WTC11 (cell line): ENCODE measurements at regions not wholly inside any gene's neighbourhood (a gene's known extent, or its start where the extent isn't known, plus 50 kb on each side); places are given as distances from the start of the nearest gene placed in this dataset.

Experiments
- ATAC-seq: fragments of 200-7000 bp; cut with Tn5 transposase; 2 replicates; pipeline ENCODE4 v1.10.0; 2021; ENCODE audit warnings: mild to moderate bottlenecking, moderate library complexity
- CTCF ChIA-PET: fragments of 300-600 bp; sonication (Branson Sonifier 250); formaldehyde crosslinking; loops from one replicate; lab custom pipeline; 2021; ENCODE audit warnings: antibody characterized with exemption; lab: Charles Lee
- POLR2A ChIA-PET: fragments of 350-600 bp; sonication (Branson Sonifier 250); formaldehyde crosslinking; loops from one replicate; lab custom pipeline; 2021; ENCODE audit warnings: antibody characterized with exemption; lab: Charles Lee
- DNase-seq: peaks from one replicate; pipeline ENCODE4 v3.0.0; 2021; ENCODE audit warnings: low spot score
- H3K27ac Mint-ChIP-seq: 2 replicates; pipeline ENCODE4 v1.8.0; 2021; ENCODE audit warnings: mixed read lengths
- H3K27me3 Mint-ChIP-seq: 2 replicates; pipeline ENCODE4 v1.8.0; 2021; ENCODE audit warnings: low read depth, mild to moderate bottlenecking, moderate library complexity, mixed read lengths
- H3K36me3 Mint-ChIP-seq: 2 replicates; pipeline ENCODE4 v1.8.0; 2021; ENCODE audit warnings: mixed read lengths
- H3K4me1 Mint-ChIP-seq: 2 replicates; pipeline ENCODE4 v1.8.0; 2022; ENCODE audit warnings: mixed read lengths
- H3K4me3 Mint-ChIP-seq: 2 replicates; pipeline ENCODE4 v1.8.0; 2021; ENCODE audit warnings: mild to moderate bottlenecking, moderate library complexity, mixed read lengths
- H3K9me3 Mint-ChIP-seq: 2 replicates; pipeline ENCODE4 v1.8.0; 2021; ENCODE audit warnings: mixed read lengths
- ARID4B ChIP-seq: sonication (generic); formaldehyde crosslinking; IDR thresholded peaks from 2 replicates; pipeline ENCODE4 v1.8.0; 2023; ENCODE audit warnings: missing genetic modification reagents, mild to moderate bottlenecking, borderline replicate concordance
- ATF2 ChIP-seq: sonication (generic); formaldehyde crosslinking; IDR thresholded peaks from 2 replicates; pipeline ENCODE4 v1.8.1; 2022; ENCODE audit warnings: low read depth, missing genetic modification reagents, borderline replicate concordance
- CREM ChIP-seq: sonication (generic); formaldehyde crosslinking; IDR thresholded peaks from 2 replicates; pipeline ENCODE4 v1.8.1; 2022; ENCODE audit warnings: mild to moderate bottlenecking, missing genetic modification reagents, moderate library complexity
- ELF4 ChIP-seq: sonication (generic); formaldehyde crosslinking; IDR thresholded peaks from 2 replicates; pipeline ENCODE4 v1.8.1; 2022; ENCODE audit warnings: low read depth, mild to moderate bottlenecking, moderate library complexity, missing genetic modification reagents
- NFATC4 ChIP-seq: fragments of 250-450 bp; sonication (Bioruptor Pico); IDR thresholded peaks from 2 replicates; pipeline ENCODE4 v1.9.0; 2021; ENCODE audit warnings: mild to moderate bottlenecking
- NFYB ChIP-seq: sonication (generic); formaldehyde crosslinking; conservative IDR thresholded peaks from 2 replicates; pipeline ENCODE4 v1.8.0; 2022; ENCODE audit warnings: low read depth, missing genetic modification reagents
- NR3C1 ChIP-seq: sonication (generic); formaldehyde crosslinking; conservative IDR thresholded peaks from 2 replicates; pipeline ENCODE4 v1.8.1; 2023; ENCODE audit warnings: low read depth, mild to moderate bottlenecking, missing genetic modification reagents
- OVOL2 ChIP-seq: fragments of 250-450 bp; sonication (Bioruptor Pico); IDR thresholded peaks from 2 replicates; pipeline ENCODE4 v1.9.0; 2021; ENCODE audit warnings: mild to moderate bottlenecking, borderline replicate concordance
- SP1 ChIP-seq: sonication (generic); formaldehyde crosslinking; conservative IDR thresholded peaks from 2 replicates; pipeline ENCODE4 v1.8.1; 2022; ENCODE audit warnings: missing genetic modification reagents
- STAT6 ChIP-seq: sonication (generic); formaldehyde crosslinking; conservative IDR thresholded peaks from 2 replicates; pipeline ENCODE4 v1.8.1; 2023; ENCODE audit warnings: mild to moderate bottlenecking, low read depth, missing genetic modification reagents, moderate library complexity
- TEAD4 ChIP-seq: sonication (generic); formaldehyde crosslinking; IDR thresholded peaks from 2 replicates; pipeline ENCODE4 v1.8.0; 2022; ENCODE audit warnings: mild to moderate bottlenecking, missing genetic modification reagents
- ZMAT4 ChIP-seq: fragments of 250-450 bp; sonication (Bioruptor Pico); IDR thresholded peaks from 2 replicates; pipeline ENCODE4 v1.9.0; 2021; ENCODE audit warnings: mild to moderate bottlenecking
- ZNF121 ChIP-seq: sonication (generic); formaldehyde crosslinking; IDR thresholded peaks from 2 replicates; pipeline ENCODE4 v1.8.0; 2023; ENCODE audit warnings: missing genetic modification reagents
- ZNF232 ChIP-seq: sonication (generic); formaldehyde crosslinking; IDR thresholded peaks from 2 replicates; pipeline ENCODE4 v1.8.0; 2022; ENCODE audit warnings: mild to moderate bottlenecking, missing genetic modification reagents
- TF ChIP-seq, protein P1 (sequence below): sonication (generic); formaldehyde crosslinking; IDR thresholded peaks from 2 replicates; pipeline ENCODE4 v1.8.0; 2022; ENCODE audit warnings: mild to moderate bottlenecking, missing genetic modification reagents

GRCh38 chr1:221522529-221522940 is 219.4 kb downstream of the DUSP10 start:
- H3K4me3 Mint-ChIP-seq, result no peak overlapping the region
- H3K4me1 Mint-ChIP-seq, result peaks cover 4% of the 10 kb centered on the region
- H3K27ac Mint-ChIP-seq, result no peak overlapping the region
- TF ChIP-seq SP1 (CRISPR knock-in tag), result no peak
- TF ChIP-seq ZNF121 (CRISPR knock-in tag), result no peak
- no peak for TF ChIP-seq CREM (CRISPR knock-in tag)
- ChIA-PET CTCF (no interaction called here), POLR2A (no interaction called here)
- no peak for ATAC-seq
- no peaks in the 10 kb centered on the region for H3K36me3 Mint-ChIP-seq
- H3K27me3 Mint-ChIP-seq, result no peaks in the 10 kb centered on the region
- DNase-seq, result no peak
- peaks cover under 1% of the 10 kb centered on the region for H3K9me3 Mint-ChIP-seq

DNA sequence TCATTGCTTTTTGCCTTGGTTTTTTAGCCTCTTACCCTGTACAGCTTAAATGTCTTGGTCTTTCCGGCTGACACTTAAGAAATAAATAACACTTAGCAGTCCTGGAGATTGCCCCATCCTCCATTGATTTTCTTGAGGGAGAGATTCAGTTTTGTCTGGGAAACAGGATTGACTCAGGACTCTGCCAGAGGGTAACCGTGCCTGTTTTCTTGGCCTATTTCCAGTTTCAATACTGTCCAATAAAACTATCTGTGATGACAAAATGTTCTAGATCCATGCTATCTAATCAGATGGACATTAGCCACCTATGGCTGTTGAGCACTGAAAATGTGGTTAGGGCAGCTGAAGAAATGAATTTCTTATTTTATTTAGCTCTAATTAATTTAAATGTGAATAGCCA is 216.1 kb downstream of the DUSP10 start:
- POLR2A ChIA-PET, result interaction anchor here (0.6 kb wide), 1 partner anchor 83 kb away, joined by 6 read pairs; no protein-coding TSS in a partner anchor
- TF ChIP-seq ZNF232 (no peak), NR3C1 (no peak), ZMAT4 (CRISPR knock-in tag) (no peak), NFYB (CRISPR knock-in tag) (no peak), ATF2 (CRISPR knock-in tag) (no peak), STAT6 (CRISPR knock-in tag) (no peak), TEAD4 (CRISPR knock-in tag) (no peak), ELF4 (CRISPR knock-in tag) (no peak), ARID4B (CRISPR knock-in tag) (no peak), NFATC4 (CRISPR knock-in tag) (no peak), OVOL2 (CRISPR knock-in tag) (no peak)
- TF ChIP-seq, protein P1, sequence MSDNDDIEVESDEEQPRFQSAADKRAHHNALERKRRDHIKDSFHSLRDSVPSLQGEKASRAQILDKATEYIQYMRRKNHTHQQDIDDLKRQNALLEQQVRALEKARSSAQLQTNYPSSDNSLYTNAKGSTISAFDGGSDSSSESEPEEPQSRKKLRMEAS (CRISPR knock-in tag), result no peak
- TF ChIP-seq, all 79 proteins: peak for 0

More for the DNA sequence above, 216.1 kb downstream of the DUSP10 start:
- no peak for DNase-seq
- H3K36me3 Mint-ChIP-seq, result no peaks in the 10 kb centered on the region
- H3K4me3 Mint-ChIP-seq, result no peak overlapping the region
- H3K27me3 Mint-ChIP-seq, result no peaks in the 10 kb centered on the region; the same call in 1 of the 2 replicates
- CTCF ChIA-PET, result no interaction called here
- no peak for ATAC-seq
- H3K27ac Mint-ChIP-seq, result no peak overlapping the region
- H3K4me1 Mint-ChIP-seq, result peaks cover 9% of the 10 kb centered on the region
- peaks cover 5% of the 10 kb centered on the region for H3K9me3 Mint-ChIP-seq
